Prostate gland (tissue), 2 donors: ENCODE measurements at regions not wholly inside any gene's neighbourhood (a gene's known extent, or its start where the extent isn't known, plus 50 kb on each side); places are given as distances from the start of the nearest gene placed in this dataset.

Experiments
- CTCF ChIP-seq, 4 experiments: fragments of 200-600 bp in 2 of 4; fragments of 450-650 bp in 2 of 4; sonication (generic) in 2 of 4; IDR thresholded peaks; 1 replicate in 3 of 4; 2 replicates in 1 of 4; pipeline ENCODE4 v1.5.1; 2016 to 2019; ENCODE audit warnings: antibody characterized with exemption in 4 of 4, mild to moderate bottlenecking in 2 of 4, moderate library complexity in 2 of 4
- POLR2A ChIP-seq: fragments of 450-650 bp; IDR thresholded peaks from one replicate; pipeline ENCODE4 v1.6.1; 2016; ENCODE audit warnings: antibody characterized with exemption, mild to moderate bottlenecking

- TF ChIP-seq CTCF (IDR thresholded peaks at IDR 0.05) (peak in 2 of 4 experiments; percentile 72 to 75), POLR2A (no peak)
Measured at GRCh38 chr15:39171944-39172368, 408.9 kb upstream of the THBS1 start.
